HL-60 (cell line): ENCODE measurements at regions not wholly inside any gene's neighbourhood (a gene's known extent, or its start where the extent isn't known, plus 50 kb on each side); places are given as distances from the start of the nearest gene placed in this dataset.

Experiments used
- CTCF ChIP-seq: IDR thresholded peaks from one replicate; pipeline ENCODE4 v1.5.1; 2011; ENCODE audit warnings: low read length, control low read depth, inconsistent platforms; ENCODE audit not compliant: insufficient read depth
- POLR2AphosphoS5 ChIP-seq: IDR thresholded peaks from 2 replicates; pipeline ENCODE4 v1.6.1; 2012; ENCODE audit warnings: low read depth
- REST ChIP-seq: IDR thresholded peaks from 2 replicates; pipeline ENCODE4 v1.6.1; 2012; ENCODE audit warnings: low read depth; ENCODE audit not compliant: insufficient replicate concordance

- no peak for TF ChIP-seq REST
- no peak for TF ChIP-seq CTCF
- no peak for TF ChIP-seq POLR2AphosphoS5
Measured at GRCh38 chr4:111959222-111959621, 186.0 kb upstream of the FAM241A start.
